Activated CD4-positive, alpha-beta memory T cell treated with anti-CD3 and anti-CD28 coated beads, Interleukin-2, amount 10 ng/mL, durations not matched to agents 7 days and 5 days (primary cell): ENCODE measurements at regions not wholly inside any gene's neighbourhood (a gene's known extent, or its start where the extent isn't known, plus 50 kb on each side); places are given as distances from the start of the nearest gene placed in this dataset.
"Not testable (repeated sequence)": the region's sequence is repeated elsewhere in the genome, so short reads cannot be mapped to it uniquely, and the experiment has no call there.

ENCODE experiments used
- CTCF ChIA-PET: fragments of 350-600 bp; sonication (Branson Sonifier 250); formaldehyde crosslinking; loops from one replicate; lab custom pipeline; 2021; ENCODE audit warnings: antibody characterized with exemption, inconsistent platforms; lab: Charles Lee
- POLR2A ChIA-PET: fragments of 350-600 bp; sonication (Branson Sonifier 250); formaldehyde crosslinking; loops from one replicate; lab custom pipeline; 2021; ENCODE audit warnings: antibody characterized with exemption; lab: Charles Lee
- DNase-seq: peaks from one replicate; pipeline ENCODE4 v3.0.0-alpha.2; 2020
- H3K27ac Mint-ChIP-seq: one replicate; pipeline ENCODE4 v1.8.0; 2021; ENCODE audit warnings: mild to moderate bottlenecking, mixed read lengths
- H3K27me3 Mint-ChIP-seq: one replicate; pipeline ENCODE4 v1.8.0; 2021; ENCODE audit warnings: mixed read lengths
- H3K36me3 Mint-ChIP-seq: one replicate; pipeline ENCODE4 v1.8.0; 2021; ENCODE audit warnings: low read depth, mixed read lengths
- H3K4me1 Mint-ChIP-seq: one replicate; pipeline ENCODE4 v1.8.0; 2021; ENCODE audit warnings: mixed read lengths
- H3K4me3 Mint-ChIP-seq: one replicate; pipeline ENCODE4 v1.8.0; 2021; ENCODE audit warnings: mild to moderate bottlenecking, mixed read lengths
- H3K9me3 Mint-ChIP-seq: one replicate; pipeline ENCODE4 v1.8.0; 2021; ENCODE audit warnings: mixed read lengths

- CTCF ChIA-PET: interaction anchor here (1.2 to 5.6 kb wide), 7 partner anchors 9 to 44 kb away, joined by 3 to 84 read pairs (median 4); no protein-coding TSS in a partner anchor
- H3K9me3 Mint-ChIP-seq, H3K27me3 Mint-ChIP-seq: not testable (repeated sequence)
- POLR2A ChIA-PET: interaction anchor here (0.8 to 7.1 kb wide), 8 partner anchors 9 to 1041 kb away, joined by 3 to 149 read pairs (median 8); partner anchors contain the start of gene ZNF438
- peak overlapping the region; percentile 82 for H3K4me3 Mint-ChIP-seq
- peaks cover 36% of the 10 kb centered on the region for H3K36me3 Mint-ChIP-seq
- peaks cover 69% of the 10 kb centered on the region for H3K4me1 Mint-ChIP-seq
- peak; percentile 70 for DNase-seq
- peak overlapping the region; percentile 99 for H3K27ac Mint-ChIP-seq
Measured at GRCh38 chr10:30704601-30705100, 75.1 kb upstream of the LYZL2 start.

GRCh38 chr10:30704026-30704600 is 74.6 kb upstream of the LYZL2 start:
- H3K27ac Mint-ChIP-seq: peak overlapping the region; percentile 99
- CTCF ChIA-PET: interaction anchor here (1.2 to 5.6 kb wide), 8 partner anchors 9 to 44 kb away, joined by 3 to 84 read pairs (median 6); no protein-coding TSS in a partner anchor
- POLR2A ChIA-PET: interaction anchor here (0.9 to 7.1 kb wide), 8 partner anchors 9 to 1042 kb away, joined by 3 to 149 read pairs (median 8); no protein-coding TSS in a partner anchor
- no peaks in the 10 kb centered on the region for H3K27me3 Mint-ChIP-seq
- H3K9me3 Mint-ChIP-seq: no peaks in the 10 kb centered on the region
- peak overlapping the region; percentile 82 for H3K4me3 Mint-ChIP-seq
- H3K4me1 Mint-ChIP-seq: peaks cover 71% of the 10 kb centered on the region
- DNase-seq: no peak
- peaks cover 36% of the 10 kb centered on the region for H3K36me3 Mint-ChIP-seq

GRCh38 chr10:30703446-30703845 is 73.9 kb upstream of the LYZL2 start:
- not testable (repeated sequence) for H3K9me3 Mint-ChIP-seq, DNase-seq, H3K27me3 Mint-ChIP-seq
- Mint-ChIP-seq H3K27ac (peak overlapping the region; percentile 99), H3K36me3 (peaks cover 35% of the 10 kb centered on the region), H3K4me1 (peaks cover 74% of the 10 kb centered on the region), H3K4me3 (peak overlapping the region; percentile 82)
- ChIA-PET CTCF (interaction anchor here (1.8 to 5.6 kb wide), 4 partner anchors 14 to 33 kb away, joined by 9 to 84 read pairs (median 14); no protein-coding TSS in a partner anchor), POLR2A (interaction anchor here (0.7 to 7.1 kb wide), 7 partner anchors 8 to 1043 kb away, joined by 3 to 149 read pairs (median 4); no protein-coding TSS in a partner anchor)

- H3K36me3 Mint-ChIP-seq: peaks cover 40% of the 10 kb centered on the region
- no peak for DNase-seq
- no peaks in the 10 kb centered on the region for H3K9me3 Mint-ChIP-seq
- H3K27ac Mint-ChIP-seq: peak overlapping the region; percentile 99
- peaks cover 80% of the 10 kb centered on the region for H3K4me1 Mint-ChIP-seq
- POLR2A ChIA-PET: interaction anchor here (0.7 to 7.1 kb wide), 8 partner anchors 8 to 329 kb away, joined by 3 to 149 read pairs (median 6); partner anchors contain the start of gene ZNF438
- peak overlapping the region; percentile 82 for H3K4me3 Mint-ChIP-seq
- CTCF ChIA-PET: interaction anchor here (0.8 to 5.6 kb wide), 5 partner anchors 15 to 49 kb away, joined by 3 to 84 read pairs (median 11); no protein-coding TSS in a partner anchor
- H3K27me3 Mint-ChIP-seq: no peaks in the 10 kb centered on the region
Measured at GRCh38 chr10:30702860-30703259, 73.3 kb upstream of the LYZL2 start.

GRCh38 chr10:30701451-30702173 is 72.1 kb upstream of the LYZL2 start:
- Mint-ChIP-seq H3K36me3 (peaks cover 49% of the 10 kb centered on the region), H3K4me1 (peaks cover 89% of the 10 kb centered on the region), H3K4me3 (peak overlapping the region; percentile 82), H3K27me3 (no peaks in the 10 kb centered on the region), H3K9me3 (no peaks in the 10 kb centered on the region), H3K27ac (peak overlapping the region; percentile 99)
- POLR2A ChIA-PET: interaction anchor here (0.6 to 7.1 kb wide), 8 partner anchors 9 to 330 kb away, joined by 3 to 149 read pairs (median 6); partner anchors contain the start of gene ZNF438
- CTCF ChIA-PET: interaction anchor here (0.6 to 5.6 kb wide), 7 partner anchors 13 to 288 kb away, joined by 3 to 84 read pairs (median 5); no protein-coding TSS in a partner anchor
- DNase-seq: peak; percentile 85

- H3K9me3 Mint-ChIP-seq: peaks cover 9% of the 10 kb centered on the region
- ChIA-PET POLR2A (interaction anchor here (0.7 to 3.5 kb wide), 3 partner anchors 8 to 50 kb away, joined by 3 to 14 read pairs (median 3); no protein-coding TSS in a partner anchor), CTCF (interaction anchor here (1.1 to 1.5 kb wide), 4 partner anchors 10 to 27 kb away, joined by 3 to 10 read pairs (median 5); no protein-coding TSS in a partner anchor)
- peak overlapping the region; percentile 98 for H3K27ac Mint-ChIP-seq
- peaks cover 55% of the 10 kb centered on the region for H3K36me3 Mint-ChIP-seq
- H3K27me3 Mint-ChIP-seq: no peaks in the 10 kb centered on the region
- no peak overlapping the region for H3K4me3 Mint-ChIP-seq
- no peak for DNase-seq
- H3K4me1 Mint-ChIP-seq: peaks cover 87% of the 10 kb centered on the region
Measured at GRCh38 chr10:30697806-30698205, 68.3 kb upstream of the LYZL2 start.

- Mint-ChIP-seq H3K9me3 (peaks cover 15% of the 10 kb centered on the region), H3K36me3 (peaks cover 55% of the 10 kb centered on the region), H3K4me1 (peaks cover 86% of the 10 kb centered on the region), H3K27ac (peak overlapping the region; percentile 98)
- not testable (repeated sequence) for H3K4me3 Mint-ChIP-seq, DNase-seq, H3K27me3 Mint-ChIP-seq
- POLR2A ChIA-PET: interaction anchor here (0.7 to 3.6 kb wide), 5 partner anchors 7 to 50 kb away, joined by 3 to 39 read pairs (median 14); no protein-coding TSS in a partner anchor
- CTCF ChIA-PET: interaction anchor here (1.0 to 2.6 kb wide), 5 partner anchors 10 to 27 kb away, joined by 4 to 16 read pairs (median 6); no protein-coding TSS in a partner anchor
Measured at GRCh38 chr10:30697221-30697620, 67.7 kb upstream of the LYZL2 start.

- H3K4me1 Mint-ChIP-seq: peaks cover 82% of the 10 kb centered on the region
- not testable (repeated sequence) for H3K27me3 Mint-ChIP-seq, H3K4me3 Mint-ChIP-seq, DNase-seq
- ChIA-PET POLR2A (interaction anchor here (0.6 to 3.6 kb wide), 6 partner anchors 8 to 622 kb away, joined by 3 to 39 read pairs (median 12); no protein-coding TSS in a partner anchor), CTCF (interaction anchor here (1.0 to 2.6 kb wide), 6 partner anchors 9 to 53 kb away, joined by 3 to 16 read pairs (median 8); no protein-coding TSS in a partner anchor)
- peak overlapping the region; percentile 98 for H3K27ac Mint-ChIP-seq
- peaks cover 61% of the 10 kb centered on the region for H3K36me3 Mint-ChIP-seq
- peaks cover 15% of the 10 kb centered on the region for H3K9me3 Mint-ChIP-seq
Measured at GRCh38 chr10:30696416-30697185, 67.0 kb upstream of the LYZL2 start.

GRCh38 chr10:30695481-30696236 is 66.1 kb upstream of the LYZL2 start:
- peaks cover 83% of the 10 kb centered on the region for H3K4me1 Mint-ChIP-seq
- DNase-seq: peak; percentile 87
- POLR2A ChIA-PET: interaction anchor here (0.6 to 3.6 kb wide), 6 partner anchors 8 to 623 kb away, joined by 3 to 39 read pairs (median 12); no protein-coding TSS in a partner anchor
- not testable (repeated sequence) for H3K27me3 Mint-ChIP-seq
- H3K4me3 Mint-ChIP-seq: peak overlapping the region; percentile 57
- CTCF ChIA-PET: interaction anchor here (1.1 to 2.6 kb wide), 3 partner anchors 8 to 52 kb away, joined by 3 to 16 read pairs (median 10); no protein-coding TSS in a partner anchor
- peak overlapping the region; percentile 98 for H3K27ac Mint-ChIP-seq
- H3K9me3 Mint-ChIP-seq: peaks cover 21% of the 10 kb centered on the region
- peaks cover 71% of the 10 kb centered on the region for H3K36me3 Mint-ChIP-seq

GRCh38 chr10:30694518-30695228 is 65.1 kb upstream of the LYZL2 start:
- H3K27ac Mint-ChIP-seq: peak overlapping the region; percentile 98
- H3K4me3 Mint-ChIP-seq: peak overlapping the region; percentile 26
- peaks cover 76% of the 10 kb centered on the region for H3K4me1 Mint-ChIP-seq
- H3K9me3 Mint-ChIP-seq: peaks cover 21% of the 10 kb centered on the region
- no peak for DNase-seq
- H3K27me3 Mint-ChIP-seq: no peaks in the 10 kb centered on the region
- CTCF ChIA-PET: interaction anchor here (0.5 to 2.6 kb wide), 5 partner anchors 7 to 1473 kb away, joined by 3 to 16 read pairs (median 6); no protein-coding TSS in a partner anchor
- POLR2A ChIA-PET: interaction anchor here (2.3 to 3.6 kb wide), 4 partner anchors 7 to 13 kb away, joined by 9 to 39 read pairs (median 22); no protein-coding TSS in a partner anchor
- peaks cover 67% of the 10 kb centered on the region for H3K36me3 Mint-ChIP-seq
